Activated CD4-positive, alpha-beta T cell treated with anti-CD3 and anti-CD28 coated beads for 36 hours (primary cell): ENCODE measurements at regions not wholly inside any gene's neighbourhood (a gene's known extent, or its start where the extent isn't known, plus 50 kb on each side); places are given as distances from the start of the nearest gene placed in this dataset.

Experiments
- ATAC-seq: fragments of 200-7000 bp; cut with Tn5 transposase; one replicate; pipeline ENCODE4 v1.10.0; 2021; ENCODE audit warnings: mild to moderate bottlenecking, moderate library complexity
- CTCF ChIA-PET: fragments of 350-600 bp; sonication (Branson Sonifier 250); formaldehyde crosslinking; loops from one replicate; lab custom pipeline; 2021; ENCODE audit warnings: antibody characterized with exemption; lab: Charles Lee
- POLR2A ChIA-PET: fragments of 350-600 bp; sonication (Branson Sonifier 250); formaldehyde crosslinking; loops from one replicate; lab custom pipeline; 2021; ENCODE audit warnings: antibody characterized with exemption, inconsistent platforms; lab: Charles Lee
- DNase-seq: peaks from one replicate; pipeline ENCODE4 v3.0.0-alpha.2; 2020
- H3K27ac Mint-ChIP-seq: one replicate; pipeline ENCODE4 v1.8.0; 2021; ENCODE audit warnings: mixed read lengths
- H3K27me3 Mint-ChIP-seq: one replicate; pipeline ENCODE4 v1.8.0; 2021; ENCODE audit warnings: mixed read lengths
- H3K36me3 Mint-ChIP-seq: one replicate; pipeline ENCODE4 v1.8.0; 2021; ENCODE audit warnings: low read depth, mixed read lengths
- H3K4me1 Mint-ChIP-seq: one replicate; pipeline ENCODE4 v1.8.0; 2021; ENCODE audit warnings: mixed read lengths
- H3K4me3 Mint-ChIP-seq: one replicate; pipeline ENCODE4 v1.8.0; 2021; ENCODE audit warnings: mild to moderate bottlenecking, moderate library complexity, mixed read lengths
- H3K9me3 Mint-ChIP-seq: one replicate; pipeline ENCODE4 v1.8.0; 2021; ENCODE audit warnings: low read depth, mixed read lengths
- intact Hi-C, 2 experiments: fragments of 100-400 bp; cut with DNase I in 1 of 2; cut with micrococcal nuclease in 1 of 2; formaldehyde crosslinking; loops; one replicate each; pipeline versions ENCODE4 v1.14.2 to v1.15.1; 2022 to 2024; cut with DNase I, micrococcal nuclease

DNA sequence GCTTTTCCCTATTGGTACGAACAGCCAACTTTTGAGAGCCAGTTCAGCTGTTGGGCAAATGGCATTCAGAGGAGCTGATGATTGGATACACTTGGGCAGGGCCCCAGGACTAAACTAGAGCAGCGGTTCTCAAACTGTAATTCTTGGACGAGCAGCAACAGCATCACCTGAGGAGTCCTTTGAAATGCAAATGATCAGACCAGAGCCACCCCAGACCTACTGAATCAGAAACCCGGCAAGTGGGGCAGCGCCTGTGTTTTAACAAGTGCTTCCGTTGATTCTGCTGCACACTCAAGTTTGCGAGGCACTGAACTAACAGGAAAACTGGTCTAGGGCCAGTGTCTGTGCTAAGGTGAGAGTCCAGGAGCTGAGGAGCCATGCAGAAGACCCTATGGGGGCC lies 239.7 kb downstream of the UACA start:
- H3K4me1 Mint-ChIP-seq, result peaks cover 37% of the 10 kb centered on the region
- H3K4me3 Mint-ChIP-seq, result no peak overlapping the region
- H3K9me3 Mint-ChIP-seq, result peaks cover 2% of the 10 kb centered on the region
- peaks cover 7% of the 10 kb centered on the region for H3K36me3 Mint-ChIP-seq
- intact Hi-C loops, result no loop called here
- DNase-seq, result peak; percentile 2
- H3K27me3 Mint-ChIP-seq, result peaks cover 4% of the 10 kb centered on the region
- H3K27ac Mint-ChIP-seq, result no peak overlapping the region
- no peak for ATAC-seq
- ChIA-PET POLR2A (no interaction called here), CTCF (interaction anchor here (0.5 to 1.2 kb wide), 2 partner anchors 9 to 228 kb away, joined by 4 to 5 read pairs; no protein-coding TSS in a partner anchor)

DNA sequence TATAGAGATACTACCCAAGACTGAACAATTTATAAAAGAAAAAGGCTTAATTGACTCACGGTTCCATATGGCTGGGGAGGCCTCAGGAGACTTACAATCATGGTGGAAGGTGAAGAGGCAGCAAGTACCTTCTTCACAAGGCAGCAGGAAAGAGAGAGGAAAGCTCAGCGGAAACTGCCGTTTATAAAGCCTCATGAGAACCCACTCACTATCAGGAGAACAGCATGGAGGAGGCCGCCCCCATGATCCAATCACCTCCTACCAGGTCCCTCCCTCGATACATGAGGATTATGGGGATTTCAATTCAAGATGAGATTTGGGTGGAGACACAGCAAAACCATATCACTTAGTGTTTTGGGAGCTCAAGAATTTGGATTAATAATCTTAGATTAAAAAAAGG lies 240.2 kb downstream of the UACA start:
- ChIA-PET POLR2A (no interaction called here), CTCF (interaction anchor here (0.7 to 1.2 kb wide), 2 partner anchors 8 to 120 kb away, joined by 4 to 5 read pairs; no protein-coding TSS in a partner anchor)
- no peak overlapping the region for H3K4me3 Mint-ChIP-seq
- peaks cover 3% of the 10 kb centered on the region for H3K36me3 Mint-ChIP-seq
- peaks cover 4% of the 10 kb centered on the region for H3K27me3 Mint-ChIP-seq
- H3K27ac Mint-ChIP-seq, result no peak overlapping the region
- DNase-seq (peak; percentile 0), ATAC-seq (no peak)
- H3K4me1 Mint-ChIP-seq, result peaks cover 33% of the 10 kb centered on the region
- H3K9me3 Mint-ChIP-seq, result peaks cover 2% of the 10 kb centered on the region
- intact Hi-C loops, result no loop called here

DNA sequence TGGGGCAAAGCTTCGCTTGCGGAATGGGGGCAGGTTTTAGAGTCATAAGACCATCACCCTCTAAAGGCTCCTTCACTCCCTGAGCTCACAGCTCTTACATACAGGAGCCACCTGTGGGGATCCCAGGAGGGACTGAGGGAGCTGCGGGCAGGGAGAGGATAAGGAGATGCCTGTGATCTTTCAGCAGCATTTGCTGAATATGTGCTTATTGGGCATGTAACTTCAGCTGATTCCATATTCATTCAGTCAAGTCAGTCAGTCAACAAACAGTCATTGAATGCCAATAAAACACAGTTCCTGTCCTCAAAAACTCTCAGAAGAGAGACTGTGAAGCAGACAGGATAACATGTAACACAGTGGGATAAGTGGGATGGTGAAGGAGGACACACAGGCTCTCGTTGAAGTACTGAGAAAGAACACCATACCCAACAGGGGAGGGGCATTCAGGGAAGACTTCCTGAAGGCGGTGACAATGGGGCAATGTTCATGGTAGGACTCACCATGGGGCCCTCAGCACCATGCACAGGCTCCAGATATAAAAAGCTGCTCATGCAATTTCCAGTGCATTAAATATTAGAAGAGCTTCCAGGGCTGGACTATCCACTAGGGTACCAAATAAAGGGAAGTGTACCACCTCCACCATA lies 240.9 kb downstream of the UACA start:
- H3K27me3 Mint-ChIP-seq, result peaks cover 4% of the 10 kb centered on the region
- POLR2A ChIA-PET, result no interaction called here

DNA sequence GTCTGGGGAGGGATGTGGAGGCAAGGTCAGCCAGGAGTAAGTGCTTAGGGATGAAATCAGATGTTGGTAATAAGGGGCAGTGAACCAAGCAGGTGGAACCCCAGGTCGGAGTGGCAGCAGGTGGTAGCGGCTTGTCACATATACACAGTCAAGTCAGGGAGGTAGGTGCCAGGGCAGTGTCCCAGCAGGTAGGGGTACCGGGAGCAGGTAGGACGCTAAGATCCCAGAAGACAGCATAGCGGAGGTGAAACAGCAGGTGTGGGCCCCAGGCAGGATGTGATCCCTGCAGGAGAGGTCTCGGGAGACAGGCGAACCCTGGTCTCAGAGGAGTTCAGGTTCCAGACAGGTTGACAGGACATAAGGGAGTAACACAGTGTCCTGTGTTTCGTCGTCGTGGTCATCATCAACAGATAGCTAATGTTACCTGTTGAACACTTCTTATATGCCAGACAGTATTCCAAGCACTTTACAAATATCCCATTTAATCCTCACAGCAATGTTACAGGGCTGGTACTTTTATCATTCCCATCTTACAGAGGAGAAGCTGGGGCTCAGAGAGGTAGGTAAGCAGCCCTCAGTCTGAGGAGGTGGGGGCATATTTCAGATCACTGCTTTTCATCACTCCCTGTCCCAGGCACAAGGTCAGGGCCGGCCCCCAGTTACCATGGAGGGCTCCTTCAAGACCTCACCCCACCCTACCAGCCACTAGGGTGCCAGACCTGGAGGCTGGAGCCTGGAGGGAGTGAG lies 241.6 kb downstream of the UACA start:
- ChIA-PET POLR2A (no interaction called here), CTCF (interaction anchor here (0.5 to 1.6 kb wide), 3 partner anchors 10 to 1060 kb away, joined by 3 to 4 read pairs (median 3); no protein-coding TSS in a partner anchor)
- H3K36me3 Mint-ChIP-seq, result peaks cover 1% of the 10 kb centered on the region
- H3K9me3 Mint-ChIP-seq, result no peaks in the 10 kb centered on the region
- intact Hi-C loops, result no loop called here
- H3K4me3 Mint-ChIP-seq, result no peak overlapping the region
- DNase-seq (peak; percentile 2), ATAC-seq (no peak)
- H3K27ac Mint-ChIP-seq, result no peak overlapping the region
- H3K4me1 Mint-ChIP-seq, result peaks cover 19% of the 10 kb centered on the region
- H3K27me3 Mint-ChIP-seq, result peaks cover 6% of the 10 kb centered on the region

More for the DNA sequence above, 240.9 kb downstream of the UACA start:
- no peaks in the 10 kb centered on the region for H3K9me3 Mint-ChIP-seq
- H3K27ac Mint-ChIP-seq, result no peak overlapping the region
- DNase-seq, result peak; percentile 0
- ATAC-seq, result no peak
- H3K36me3 Mint-ChIP-seq, result peaks cover 2% of the 10 kb centered on the region
- H3K4me1 Mint-ChIP-seq, result peaks cover 26% of the 10 kb centered on the region
- intact Hi-C loops, result no loop called here
- no peak overlapping the region for H3K4me3 Mint-ChIP-seq
- CTCF ChIA-PET, result interaction anchor here (0.6 to 0.7 kb wide), 2 partner anchors 9 to 120 kb away, joined by 3 to 4 read pairs; no protein-coding TSS in a partner anchor

DNA sequence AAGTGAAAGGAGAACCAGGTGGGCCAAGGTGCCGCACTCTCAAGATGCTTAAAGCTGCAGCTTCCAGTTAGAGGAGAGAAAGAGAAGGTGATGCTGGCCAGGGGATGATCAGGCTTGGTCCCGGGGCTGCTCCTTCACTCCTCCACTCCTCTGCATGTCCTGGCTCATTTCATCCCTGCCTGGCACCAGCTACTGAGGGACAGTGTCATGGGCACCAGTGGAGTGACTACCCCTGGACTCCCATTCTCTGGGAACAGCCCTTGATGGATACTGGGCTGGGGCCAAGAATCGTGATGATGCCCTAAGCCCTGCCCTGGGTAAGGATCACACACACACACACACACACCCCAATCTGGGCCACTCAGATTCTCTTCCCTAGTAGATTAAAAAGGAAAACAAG lies 243.7 kb downstream of the UACA start:
- CTCF ChIA-PET, result no interaction called here
- POLR2A ChIA-PET, result no interaction called here
- Mint-ChIP-seq H3K4me3 (no peak overlapping the region), H3K4me1 (peaks cover 7% of the 10 kb centered on the region), H3K27me3 (peaks cover 6% of the 10 kb centered on the region), H3K36me3 (no peaks in the 10 kb centered on the region), H3K27ac (no peak overlapping the region), H3K9me3 (no peaks in the 10 kb centered on the region)
- DNase-seq (no peak), ATAC-seq (no peak)
- intact Hi-C loops, result no loop called here

DNA sequence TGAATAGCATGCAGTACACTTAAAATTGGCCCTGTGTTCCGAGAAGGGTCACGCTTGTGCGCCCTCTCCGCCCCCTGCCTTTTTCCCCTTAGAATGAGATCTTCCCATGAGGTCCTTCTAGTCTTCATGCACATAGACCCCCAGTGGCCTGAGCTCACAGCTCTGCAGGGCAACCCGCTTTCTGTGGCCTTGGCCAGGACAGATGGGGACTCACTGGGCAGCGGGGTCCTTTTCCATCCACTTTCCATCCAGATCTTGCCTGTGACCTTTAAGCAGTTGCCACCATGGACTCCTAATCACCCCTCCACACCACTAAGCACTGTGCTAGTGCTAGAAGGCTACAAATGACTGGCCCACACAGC lies 244.4 kb downstream of the UACA start:
- no peak overlapping the region for H3K27ac Mint-ChIP-seq
- no peak for ATAC-seq
- peaks cover 7% of the 10 kb centered on the region for H3K4me1 Mint-ChIP-seq
- H3K36me3 Mint-ChIP-seq, result no peaks in the 10 kb centered on the region
- H3K9me3 Mint-ChIP-seq, result no peaks in the 10 kb centered on the region
- ChIA-PET CTCF (no interaction called here), POLR2A (no interaction called here)
- DNase-seq, result no peak
- no peak overlapping the region for H3K4me3 Mint-ChIP-seq
- H3K27me3 Mint-ChIP-seq, result peaks cover 6% of the 10 kb centered on the region
- intact Hi-C loops, result no loop called here

DNA sequence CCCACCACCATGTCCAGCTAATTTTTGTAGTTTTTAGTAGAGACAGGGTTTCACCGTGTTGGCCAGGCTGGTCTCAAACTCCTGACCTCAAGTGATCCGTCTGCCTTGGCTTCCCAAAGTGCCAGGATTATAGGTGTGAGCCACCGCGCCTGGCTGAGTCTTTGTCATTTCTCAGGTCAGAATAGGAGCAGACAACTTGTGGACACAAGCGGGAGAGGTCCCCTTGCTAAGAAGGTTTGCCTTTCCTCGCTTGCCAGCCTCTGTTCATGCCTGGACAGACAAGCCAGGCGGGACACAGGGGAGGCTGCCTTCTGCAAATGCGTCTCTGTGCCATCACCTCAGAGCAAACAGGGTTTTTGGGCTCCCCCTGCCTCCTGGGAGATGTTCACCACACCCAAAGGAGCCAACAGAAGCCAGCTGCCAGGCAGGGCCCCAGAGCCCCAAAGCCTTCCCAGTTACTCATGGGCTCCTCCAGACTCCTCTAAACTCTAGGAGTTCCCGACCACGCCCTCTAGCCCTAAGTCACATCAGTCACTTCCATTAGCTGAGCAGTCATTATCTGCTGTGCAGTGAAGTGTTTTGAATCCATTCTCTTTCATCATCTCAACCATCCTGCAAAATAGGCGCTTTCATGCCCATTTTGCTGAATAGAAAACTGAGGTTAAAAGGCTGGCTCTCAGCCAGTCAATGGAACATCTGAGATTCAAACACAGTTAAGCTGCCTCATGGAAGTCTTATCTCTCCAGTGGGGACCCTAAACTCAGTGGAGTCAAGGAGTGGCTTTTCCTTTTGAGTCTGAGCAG lies 245.0 kb downstream of the UACA start:
- CTCF ChIA-PET, result no interaction called here

DNA sequence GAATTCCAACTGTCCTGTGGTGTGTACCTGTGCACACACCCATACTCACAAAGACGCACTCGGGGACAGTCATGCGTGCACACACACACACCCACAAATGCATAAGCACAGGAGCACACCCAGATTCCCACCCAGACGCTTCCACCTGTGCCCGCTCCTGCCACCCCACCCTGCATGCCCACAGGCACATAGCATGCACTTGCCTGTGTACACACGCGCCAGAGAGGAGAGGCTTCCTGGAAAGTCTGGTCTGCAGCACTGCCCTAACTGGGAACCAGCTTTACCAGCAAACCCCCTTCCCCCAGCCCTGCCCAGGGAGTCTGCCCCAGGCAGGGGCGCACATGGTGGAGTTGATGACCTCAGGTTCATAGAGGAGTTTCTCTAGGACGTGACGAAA lies 246.2 kb downstream of the UACA start:
- H3K4me1 Mint-ChIP-seq, result peaks cover 6% of the 10 kb centered on the region
- CTCF ChIA-PET, result no interaction called here

More for the DNA sequence above, 245.0 kb downstream of the UACA start:
- intact Hi-C loops, result no loop called here
- Mint-ChIP-seq H3K9me3 (no peaks in the 10 kb centered on the region), H3K36me3 (no peaks in the 10 kb centered on the region), H3K4me1 (peaks cover 7% of the 10 kb centered on the region), H3K27me3 (peaks cover 6% of the 10 kb centered on the region), H3K27ac (no peak overlapping the region), H3K4me3 (no peak overlapping the region)
- ATAC-seq (no peak), DNase-seq (no peak)
- POLR2A ChIA-PET, result no interaction called here

DNA sequence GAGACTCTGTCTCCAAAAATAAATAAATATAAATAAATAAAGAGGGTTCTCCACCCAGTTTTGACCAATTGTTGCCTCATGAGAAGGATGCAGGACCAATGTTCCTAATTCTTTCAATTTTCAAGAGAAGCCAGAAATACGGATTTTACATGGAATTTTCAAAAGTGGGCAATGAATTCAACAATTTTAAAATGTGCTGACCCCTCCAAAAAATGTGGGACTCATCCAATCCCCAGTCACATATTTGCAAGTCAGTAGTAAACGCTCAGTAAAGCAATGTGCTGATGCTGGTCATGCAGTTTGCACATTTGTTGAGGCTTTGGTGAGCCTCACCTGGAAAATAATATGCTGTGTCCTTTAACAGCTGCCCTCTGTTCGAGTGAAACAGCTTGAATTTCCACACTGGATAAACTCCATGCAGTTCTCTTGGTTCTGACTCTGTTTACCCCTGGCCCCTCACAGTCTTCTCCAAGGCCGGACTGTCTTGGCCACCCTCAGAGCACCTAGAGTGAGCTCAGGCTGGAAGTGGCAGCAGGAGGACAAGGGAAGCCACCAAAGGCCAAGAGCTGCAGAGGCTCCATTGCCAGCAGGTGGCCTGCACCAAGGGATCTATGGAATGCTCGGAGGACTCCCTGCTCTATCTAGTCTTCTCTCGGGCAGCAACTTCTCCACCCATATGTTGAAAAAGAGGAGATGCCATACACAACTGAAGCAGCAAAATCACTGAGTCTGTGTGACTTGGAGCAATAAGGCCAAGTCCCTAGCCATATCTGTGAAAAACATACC lies 246.8 kb downstream of the UACA start:
- no peak overlapping the region for H3K27ac Mint-ChIP-seq
- ATAC-seq, result no peak
- ChIA-PET CTCF (interaction anchor here (0.6 kb wide), 2 partner anchors 26 to 295 kb away, joined by 3 read pairs; no protein-coding TSS in a partner anchor), POLR2A (no interaction called here)
- peaks cover 6% of the 10 kb centered on the region for H3K27me3 Mint-ChIP-seq
- H3K9me3 Mint-ChIP-seq, result peaks cover 3% of the 10 kb centered on the region
- H3K4me1 Mint-ChIP-seq, result peaks cover 6% of the 10 kb centered on the region
- peaks cover under 1% of the 10 kb centered on the region for H3K36me3 Mint-ChIP-seq
- no peak overlapping the region for H3K4me3 Mint-ChIP-seq
- intact Hi-C loops, result no loop called here
- no peak for DNase-seq

More for the DNA sequence above, 246.2 kb downstream of the UACA start:
- DNase-seq, result no peak
- H3K27me3 Mint-ChIP-seq, result peaks cover 6% of the 10 kb centered on the region
- no peaks in the 10 kb centered on the region for H3K36me3 Mint-ChIP-seq
- H3K27ac Mint-ChIP-seq, result no peak overlapping the region
- no peaks in the 10 kb centered on the region for H3K9me3 Mint-ChIP-seq
- POLR2A ChIA-PET, result no interaction called here
- no peak for ATAC-seq
- no peak overlapping the region for H3K4me3 Mint-ChIP-seq
- intact Hi-C loops, result no loop called here

DNA sequence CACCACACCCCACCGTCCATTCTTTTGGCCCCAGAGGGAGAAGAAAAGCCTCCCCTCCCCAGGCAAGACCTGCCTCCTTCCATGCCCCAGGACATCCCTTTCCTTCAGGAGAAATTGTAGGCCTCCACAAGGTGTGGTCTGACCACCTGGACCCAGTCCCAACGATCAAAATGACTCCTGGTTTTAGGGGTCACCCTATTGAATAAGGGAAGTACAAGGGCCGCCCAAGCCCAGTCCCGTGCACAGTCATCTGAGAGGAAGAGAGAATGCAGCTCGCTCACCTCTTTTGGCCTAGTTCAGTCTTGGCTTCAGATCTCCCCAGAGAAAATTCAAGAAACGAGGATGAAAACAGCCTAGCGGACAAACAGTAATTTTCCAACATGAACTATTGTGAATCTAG lies 249.1 kb downstream of the UACA start:
- ChIA-PET POLR2A (no interaction called here), CTCF (interaction anchor here (0.7 to 2.0 kb wide), 6 partner anchors 9 to 43 kb away, joined by 3 to 6 read pairs (median 4); no protein-coding TSS in a partner anchor)
- Mint-ChIP-seq H3K4me1 (peaks cover 13% of the 10 kb centered on the region), H3K9me3 (peaks cover 23% of the 10 kb centered on the region), H3K27ac (no peak overlapping the region), H3K36me3 (peaks cover 14% of the 10 kb centered on the region), H3K27me3 (peaks cover 4% of the 10 kb centered on the region), H3K4me3 (no peak overlapping the region)
- intact Hi-C loops, result no loop called here
- ATAC-seq (no peak), DNase-seq (no peak)

DNA sequence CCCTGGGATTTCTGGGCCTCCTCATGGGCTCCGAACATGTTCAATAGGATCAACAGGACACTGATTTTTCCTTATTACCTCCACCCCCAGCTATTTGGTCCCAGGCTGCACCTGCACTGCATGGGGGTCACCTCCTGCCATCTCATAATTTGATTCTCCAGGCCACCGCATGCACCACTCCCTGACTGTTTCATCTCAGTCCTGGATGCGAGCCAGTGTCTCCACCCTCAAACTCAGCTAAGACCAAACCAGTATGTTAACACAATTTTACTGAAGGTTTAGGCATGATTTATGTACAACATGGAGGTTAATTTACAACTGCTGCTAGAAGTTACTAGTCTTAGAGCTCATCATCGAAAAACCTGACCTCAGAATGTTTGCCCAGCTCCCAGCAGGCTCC lies 249.5 kb downstream of the UACA start:
- ATAC-seq (no peak), DNase-seq (no peak)
- Mint-ChIP-seq H3K9me3 (peaks cover 23% of the 10 kb centered on the region), H3K27me3 (peaks cover 2% of the 10 kb centered on the region), H3K4me1 (peaks cover 15% of the 10 kb centered on the region), H3K4me3 (no peak overlapping the region), H3K27ac (no peak overlapping the region), H3K36me3 (peaks cover 18% of the 10 kb centered on the region)
- intact Hi-C loops, result no loop called here
- CTCF ChIA-PET, result interaction anchor here (0.7 to 2.0 kb wide), 6 partner anchors 21 to 59 kb away, joined by 3 to 9 read pairs (median 5); no protein-coding TSS in a partner anchor
- POLR2A ChIA-PET, result no interaction called here
